ENCODE measurements at regions not wholly inside any gene's neighbourhood (a gene's known extent, or its start where the extent isn't known, plus 50 kb on each side); places are given as distances from the start of the nearest gene placed in this dataset.

DNA sequence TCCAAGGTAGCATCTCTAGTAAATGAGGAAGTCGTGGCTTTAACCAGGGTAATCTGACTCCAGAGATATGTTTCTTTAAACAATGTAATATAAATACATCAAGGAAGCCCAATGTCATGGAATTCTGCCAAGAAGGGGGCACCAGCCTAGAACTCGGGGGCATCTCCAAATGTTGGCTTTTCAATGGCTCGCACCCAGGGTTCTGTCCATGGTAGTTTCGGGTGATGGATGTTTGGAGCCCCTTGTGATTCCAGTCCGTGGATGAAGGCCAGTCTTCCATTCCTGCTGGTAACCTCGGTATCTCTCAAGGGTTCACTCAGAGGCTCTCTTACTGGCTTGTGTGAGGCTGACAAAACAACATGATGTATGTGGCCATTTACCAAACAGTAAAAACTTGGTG, 91.7 kb upstream of the SPHKAP start:
- no peak for DNase-seq (ENCODE audit: extremely low spot score, unreplicated experiment)
- Mint-ChIP-seq H3K27me3 (ENCODE audit: unreplicated experiment) (no peaks in the 10 kb centered on the region), H3K27ac (ENCODE audit: unreplicated experiment) (no peak overlapping the region), H3K4me1 (ENCODE audit: unreplicated experiment) (no peaks in the 10 kb centered on the region), H3K4me3 (ENCODE audit: unreplicated experiment) (no peak overlapping the region), H3K36me3 (ENCODE audit: unreplicated experiment) (no peaks in the 10 kb centered on the region), H3K9me3 (ENCODE audit: unreplicated experiment) (peaks cover 16% of the 10 kb centered on the region)
- TF ChIP-seq CTCF (IDR thresholded peaks at IDR 0.05) = no peak

DNA sequence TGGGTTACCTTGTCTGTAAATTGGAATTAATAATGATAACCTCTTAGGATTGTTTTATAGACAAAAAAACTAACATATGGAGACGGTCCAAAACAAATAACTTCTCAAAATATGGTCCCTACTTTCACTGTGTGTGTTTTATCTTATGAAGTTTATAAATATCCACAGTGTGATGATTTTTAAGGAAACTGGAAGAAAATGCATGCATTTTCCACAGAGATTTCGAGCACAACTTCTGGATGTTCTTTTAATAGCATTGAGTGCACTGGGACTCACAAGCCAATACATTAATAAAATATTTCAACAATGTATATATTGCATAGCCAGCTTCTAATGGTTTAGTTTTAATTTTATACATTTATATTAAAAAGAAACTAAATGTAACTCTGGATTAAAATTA, 87.9 kb upstream of the SPHKAP start:
- DNase-seq (ENCODE audit: extremely low spot score, unreplicated experiment) = no peak
- Mint-ChIP-seq H3K4me3 (ENCODE audit: unreplicated experiment) (no peak overlapping the region), H3K4me1 (ENCODE audit: unreplicated experiment) (no peaks in the 10 kb centered on the region), H3K27me3 (ENCODE audit: unreplicated experiment) (no peaks in the 10 kb centered on the region), H3K36me3 (ENCODE audit: unreplicated experiment) (no peaks in the 10 kb centered on the region), H3K27ac (ENCODE audit: unreplicated experiment) (no peak overlapping the region), H3K9me3 (ENCODE audit: unreplicated experiment) (peaks cover 18% of the 10 kb centered on the region)
- TF ChIP-seq CTCF (IDR thresholded peaks at IDR 0.05) = no peak

GRCh38 chr2:228268756-228269155, 87.3 kb upstream of the SPHKAP start:
- Mint-ChIP-seq H3K4me1 (ENCODE audit: unreplicated experiment) (no peaks in the 10 kb centered on the region), H3K36me3 (ENCODE audit: unreplicated experiment) (no peaks in the 10 kb centered on the region), H3K9me3 (ENCODE audit: unreplicated experiment) (peaks cover 18% of the 10 kb centered on the region), H3K27me3 (ENCODE audit: unreplicated experiment) (no peaks in the 10 kb centered on the region), H3K4me3 (ENCODE audit: unreplicated experiment) (no peak overlapping the region), H3K27ac (ENCODE audit: unreplicated experiment) (no peak overlapping the region)
- no peak for TF ChIP-seq CTCF (IDR thresholded peaks at IDR 0.05)
- DNase-seq (ENCODE audit: extremely low spot score, unreplicated experiment) = no peak

GRCh38 chr2:228268301-228268700, 86.8 kb upstream of the SPHKAP start:
- no peaks in the 10 kb centered on the region for H3K27me3 Mint-ChIP-seq (ENCODE audit: unreplicated experiment)
- H3K4me1 Mint-ChIP-seq (ENCODE audit: unreplicated experiment) = no peaks in the 10 kb centered on the region
- no peak for TF ChIP-seq CTCF (IDR thresholded peaks at IDR 0.05)
- peaks cover 18% of the 10 kb centered on the region for H3K9me3 Mint-ChIP-seq (ENCODE audit: unreplicated experiment)
- no peak overlapping the region for H3K27ac Mint-ChIP-seq (ENCODE audit: unreplicated experiment)
- no peak for DNase-seq (ENCODE audit: extremely low spot score, unreplicated experiment)
- H3K36me3 Mint-ChIP-seq (ENCODE audit: unreplicated experiment) = no peaks in the 10 kb centered on the region
- H3K4me3 Mint-ChIP-seq (ENCODE audit: unreplicated experiment) = no peak overlapping the region

- H3K27me3 Mint-ChIP-seq (ENCODE audit: unreplicated experiment) = no peaks in the 10 kb centered on the region
- TF ChIP-seq CTCF (IDR thresholded peaks at IDR 0.05) = no peak
- H3K36me3 Mint-ChIP-seq (ENCODE audit: unreplicated experiment) = no peaks in the 10 kb centered on the region
- no peak overlapping the region for H3K4me3 Mint-ChIP-seq (ENCODE audit: unreplicated experiment)
- H3K27ac Mint-ChIP-seq (ENCODE audit: unreplicated experiment) = no peak overlapping the region
- H3K4me1 Mint-ChIP-seq (ENCODE audit: unreplicated experiment) = no peaks in the 10 kb centered on the region
- H3K9me3 Mint-ChIP-seq (ENCODE audit: unreplicated experiment) = peaks cover 19% of the 10 kb centered on the region
- DNase-seq (ENCODE audit: extremely low spot score, unreplicated experiment) = no peak
Observed at GRCh38 chr2:228263156-228263555, 81.7 kb upstream of the SPHKAP start.

Data from osteocyte (in vitro differentiated cells).